Transverse colon (tissue), 4 donors: ENCODE measurements at regions not wholly inside any gene's neighbourhood (a gene's known extent, or its start where the extent isn't known, plus 50 kb on each side); places are given as distances from the start of the nearest gene placed in this dataset.

Experiments
- CTCF ChIP-seq, 5 experiments: fragments of 200-600 bp in 3 of 5; fragments of 450-650 bp in 2 of 5; sonication (generic) in 3 of 5; IDR thresholded peaks; 1 replicate in 2 of 5; 2 replicates in 3 of 5; pipeline ENCODE4 v1.5.1; 2016 to 2017; ENCODE audit warnings: antibody characterized with exemption in 5 of 5, inconsistent platforms in 3 of 5, mild to moderate bottlenecking in 2 of 5, moderate library complexity in 1 of 5
- EP300 ChIP-seq: sonication (generic); formaldehyde crosslinking; IDR thresholded peaks from one replicate; pipeline ENCODE4 v1.6.1; 2017; ENCODE audit warnings: antibody characterized with exemption, low read depth
- POLR2A ChIP-seq: fragments of 450-650 bp; IDR thresholded peaks from one replicate; pipeline ENCODE4 v1.6.1; 2016; ENCODE audit warnings: antibody characterized with exemption, mild to moderate bottlenecking, moderate library complexity
- POLR2AphosphoS5 ChIP-seq, 3 donors: sonication (generic); formaldehyde crosslinking; IDR thresholded peaks; one replicate each; pipeline ENCODE4 v1.6.1; 2016; ENCODE audit warnings: antibody characterized with exemption in 3 of 3

GRCh38 chr12:107304588-107305532, 211.5 kb upstream of the CRY1 start:
- TF ChIP-seq POLR2AphosphoS5 (IDR thresholded peaks at IDR 0.05) = no peak
- no peak for TF ChIP-seq EP300
- no peak for TF ChIP-seq POLR2A
- TF ChIP-seq CTCF (IDR thresholded peaks at IDR 0.05) = no peak
